B cell (primary cell): ENCODE measurements at regions not wholly inside any gene's neighbourhood (a gene's known extent, or its start where the extent isn't known, plus 50 kb on each side); places are given as distances from the start of the nearest gene placed in this dataset.

Experiments used
- ATAC-seq: fragments of 200-7000 bp; cut with Tn5 transposase; one replicate; pipeline ENCODE4 v1.10.0; 2021; ENCODE audit warnings: low read depth, mild to moderate bottlenecking, moderate number of reproducible peaks, moderate library complexity
- CTCF ChIA-PET: fragments of 350-600 bp; sonication (Branson Sonifier 250); formaldehyde crosslinking; loops from one replicate; lab custom pipeline; 2021; ENCODE audit warnings: antibody characterized with exemption, inconsistent platforms; lab: Charles Lee
- POLR2A ChIA-PET: fragments of 350-600 bp; sonication (Branson Sonifier 250); formaldehyde crosslinking; loops from one replicate; lab custom pipeline; 2021; ENCODE audit warnings: antibody characterized with exemption; lab: Charles Lee
- DNase-seq: peaks from one replicate; pipeline ENCODE4 v3.0.0; 2013
- H2AFZ ChIP-seq: 2 replicates; pipeline ENCODE4 v1.6.1; 2012; ENCODE audit warnings: mild to moderate bottlenecking, low read depth, low read length; ENCODE audit not compliant: insufficient read depth, poor library complexity, severe bottlenecking
- H3K27ac ChIP-seq, 2 donors: 1 replicate in 1 of 2; 2 replicates in 1 of 2; pipeline ENCODE4 v1.5.1; 2012 to 2013; ENCODE audit warnings: low read length in 2 of 2, mild to moderate bottlenecking in 2 of 2, moderate library complexity in 1 of 2
- H3K27me3 ChIP-seq, 4 experiments: fragments of 200-600 bp in 1 of 4; sonication (generic) in 1 of 4; replicated peaks in 1 of 4; 1 replicate in 2 of 4; 2 replicates in 2 of 4; pipeline versions ENCODE4 v1.6.1 to v1.7.0; 2013 to 2016; ENCODE audit warnings: low read length in 3 of 4, mild to moderate bottlenecking in 2 of 4, mixed read lengths in 1 of 4, moderate library complexity in 1 of 4; ENCODE audit not compliant: insufficient read depth in 4 of 4, control insufficient read depth in 3 of 4; ENCODE audit errors: control extremely low read depth in 1 of 4
- H3K36me3 ChIP-seq, 2 experiments: replicated peaks in 1 of 2; 1 replicate in 1 of 2; 2 replicates in 1 of 2; pipeline versions ENCODE4 v1.6.1 to v1.7.1; 2013; ENCODE audit warnings: low read length in 1 of 2; ENCODE audit not compliant: insufficient read depth in 2 of 2, control insufficient read depth in 1 of 2; ENCODE audit errors: control extremely low read depth in 1 of 2, extremely low read depth in 1 of 2
- H3K4me1 ChIP-seq, 2 donors: fragments of 200-600 bp in 1 of 2; sonication (generic) in 1 of 2; 1 replicate in 1 of 2; 2 replicates in 1 of 2; pipeline versions ENCODE4 v1.5.1 to v1.6.1; 2013 to 2017; ENCODE audit warnings: low read length in 2 of 2; ENCODE audit not compliant: control insufficient read depth in 2 of 2, insufficient read depth in 2 of 2
- H3K4me2 ChIP-seq: replicated peaks from 2 replicates; pipeline ENCODE3; 2012; ENCODE audit warnings: mild to moderate bottlenecking, low read depth, low read length; ENCODE audit not compliant: poor library complexity, severe bottlenecking
- H3K4me3 ChIP-seq, 5 experiments: fragments of 200-600 bp in 1 of 5; sonication (generic) in 1 of 5; 1 replicate in 3 of 5; 2 replicates in 2 of 5; pipeline versions ENCODE4 v1.5.1 to v1.7.0; 2011 to 2016; ENCODE audit warnings: low read length in 4 of 5, mild to moderate bottlenecking in 4 of 5, low read depth in 2 of 5, control low read depth in 1 of 5, moderate library complexity in 1 of 5; ENCODE audit not compliant: insufficient read depth in 1 of 5; ENCODE audit errors: control extremely low read depth in 1 of 5, extremely low read depth in 1 of 5
- H3K79me2 ChIP-seq: fragments of 200-600 bp; sonication (generic); one replicate; pipeline ENCODE4 v1.6.0; 2016; ENCODE audit warnings: low read length; ENCODE audit not compliant: control insufficient read depth, insufficient read depth
- H3K9ac ChIP-seq: fragments of 200-600 bp; sonication (generic); 2 replicates; pipeline ENCODE4 v1.6.1; 2017; ENCODE audit warnings: mild to moderate bottlenecking, low read length, moderate library complexity
- H3K9me3 ChIP-seq, 3 donors: one replicate each; pipeline versions ENCODE4 v1.6.1 to v1.7.1; 2013; ENCODE audit warnings: low read length in 2 of 3; ENCODE audit not compliant: control insufficient read depth in 2 of 3, insufficient read depth in 1 of 3; ENCODE audit errors: control extremely low read depth in 1 of 3
- H4K20me1 ChIP-seq: 2 replicates; pipeline ENCODE4 v1.6.0; 2012; ENCODE audit warnings: mild to moderate bottlenecking, low read length; ENCODE audit not compliant: insufficient read depth, control insufficient read depth, poor library complexity, severe bottlenecking
- H3K27ac Mint-ChIP-seq: one replicate; pipeline ENCODE4 v1.8.0; 2021; ENCODE audit warnings: mixed read lengths
- H3K27me3 Mint-ChIP-seq: one replicate; pipeline ENCODE4 v1.8.0; 2021; ENCODE audit warnings: mixed read lengths
- H3K4me1 Mint-ChIP-seq: one replicate; pipeline ENCODE4 v1.8.0; 2021; ENCODE audit warnings: mixed read lengths
- H3K4me3 Mint-ChIP-seq: one replicate; pipeline ENCODE4 v1.8.0; 2021; ENCODE audit warnings: mixed read lengths
- H3K9me3 Mint-ChIP-seq: one replicate; pipeline ENCODE4 v1.8.0; 2022; ENCODE audit warnings: mixed read lengths; ENCODE audit not compliant: insufficient read depth
- CTCF ChIP-seq: fragments of 200-600 bp; IDR thresholded peaks from one replicate; pipeline ENCODE4 v1.8.0; 2022; ENCODE audit warnings: antibody characterized with exemption, mild to moderate bottlenecking
- EZH2 ChIP-seq: IDR thresholded peaks from 2 replicates; pipeline ENCODE4 v1.6.1; 2012; ENCODE audit warnings: borderline replicate concordance, low read depth, mild to moderate bottlenecking, moderate library complexity, low read length; ENCODE audit not compliant: insufficient read depth, poor library complexity, severe bottlenecking
- WGBS: methylation state at CpG from one replicate; pipeline ENCODE4 v1.1.5; 2013; ENCODE audit warnings: missing lambda C conversion rate; ENCODE audit not compliant: insufficient coverage; 5-methylcytosine and 5-hydroxymethylcytosine counted together
- intact Hi-C: fragments of 100-400 bp; cut with micrococcal nuclease; formaldehyde crosslinking; loops from one replicate; pipeline ENCODE4 v1.10.0; 2022

- H3K79me2 ChIP-seq = no peaks in the 10 kb centered on the region
These were observed 73.2 kb upstream of the C1QTNF7 start for GRCh38 chr4:15354371-15355297.

More at GRCh38 chr4:15354371-15355297, 73.2 kb upstream of the C1QTNF7 start:
- peaks cover 8% of the 10 kb centered on the region for H3K4me1 Mint-ChIP-seq
- ATAC-seq (peak; percentile 49), DNase-seq (peak; percentile 24)
- ChIA-PET CTCF (no interaction called here), POLR2A (no interaction called here)
- Histone ChIP-seq H3K9me3 (no peaks in the 10 kb centered on the region), H3K36me3 (peaks cover 0 to 1% of the 10 kb centered on the region in 2 experiments), H4K20me1 (no peaks in the 10 kb centered on the region), H2AFZ (no peak overlapping the region), H3K4me1 (peaks cover 10 to 11% of the 10 kb centered on the region in 2 donors), H3K4me2 (no peak overlapping the region), H3K4me3 (no peak overlapping the region), H3K9ac (no peak overlapping the region), H3K27me3 (no peaks in the 10 kb centered on the region), H3K27ac (no peak overlapping the region)
- H3K27ac Mint-ChIP-seq = no peak overlapping the region
- no peak overlapping the region for H3K4me3 Mint-ChIP-seq
- intact Hi-C loops = no loop called here
- TF ChIP-seq CTCF (no peak), EZH2 (no peak)
- peaks cover 2% of the 10 kb centered on the region for H3K9me3 Mint-ChIP-seq
- WGBS = 66% methylated on average over 6 of the region's 8 CpGs
- peaks cover 9% of the 10 kb centered on the region for H3K27me3 Mint-ChIP-seq
